Activated naive CD8-positive, alpha-beta T cell treated with anti-CD3 and anti-CD28 coated beads, Interleukin-2, amount 10 ng/mL, durations not matched to agents 7 days and 5 days (primary cell): ENCODE measurements at regions not wholly inside any gene's neighbourhood (a gene's known extent, or its start where the extent isn't known, plus 50 kb on each side); places are given as distances from the start of the nearest gene placed in this dataset.
"Not testable (repeated sequence)": the region's sequence is repeated elsewhere in the genome, so short reads cannot be mapped to it uniquely, and the experiment has no call there.

Experiments
- ATAC-seq: fragments of 150-1000 bp; cut with Tn5 transposase; one replicate; pipeline ENCODE4 v1.10.0; 2021; ENCODE audit warnings: low read depth, moderate library complexity
- POLR2A ChIA-PET: fragments of 350-600 bp; sonication (Branson Sonifier 250); formaldehyde crosslinking; loops from one replicate; lab custom pipeline; 2021; ENCODE audit warnings: antibody characterized with exemption; lab: Charles Lee
- DNase-seq: peaks from one replicate; pipeline ENCODE4 v3.0.0; 2021
- H3K27ac Mint-ChIP-seq: one replicate; pipeline ENCODE4 v1.8.0; 2022; ENCODE audit warnings: mild to moderate bottlenecking, mixed read lengths
- H3K27me3 Mint-ChIP-seq: one replicate; pipeline ENCODE4 v1.8.0; 2022; ENCODE audit warnings: mild to moderate bottlenecking, moderate library complexity, mixed read lengths
- H3K36me3 Mint-ChIP-seq: one replicate; pipeline ENCODE4 v1.8.0; 2021; ENCODE audit warnings: mild to moderate bottlenecking, mixed read lengths
- H3K4me1 Mint-ChIP-seq: one replicate; pipeline ENCODE4 v1.8.0; 2021; ENCODE audit warnings: mixed read lengths
- H3K4me3 Mint-ChIP-seq: one replicate; pipeline ENCODE4 v1.8.0; 2022; ENCODE audit warnings: mild to moderate bottlenecking, moderate library complexity, mixed read lengths
- H3K9me3 Mint-ChIP-seq: one replicate; pipeline ENCODE4 v1.8.0; 2021; ENCODE audit warnings: mixed read lengths

DNA sequence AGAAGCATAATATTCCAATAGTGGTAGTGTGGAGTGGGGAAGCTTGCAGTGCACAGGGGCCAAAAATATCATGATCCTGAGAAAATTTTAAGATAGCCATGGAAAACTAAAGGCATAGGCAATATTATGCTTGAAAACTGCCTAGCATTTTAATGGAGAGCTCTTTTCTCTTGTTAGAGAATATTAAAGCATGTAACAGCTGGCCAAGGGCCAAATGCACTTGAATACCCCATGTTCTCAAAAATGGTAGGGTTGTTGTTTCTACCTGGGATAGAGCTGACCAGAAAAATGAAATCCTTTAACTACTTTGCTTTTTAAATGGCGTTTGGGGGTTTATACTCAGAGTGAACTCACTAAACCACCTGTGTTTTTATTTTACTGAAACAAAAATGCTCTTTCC lies 739.6 kb upstream of the SLIT2 start:
- peaks cover 4% of the 10 kb centered on the region for H3K9me3 Mint-ChIP-seq
- H3K27me3 Mint-ChIP-seq = no peaks in the 10 kb centered on the region
- DNase-seq (no peak), ATAC-seq (no peak)
- H3K4me3 Mint-ChIP-seq = no peak overlapping the region
- no peak overlapping the region for H3K27ac Mint-ChIP-seq
- POLR2A ChIA-PET = no interaction called here
- no peaks in the 10 kb centered on the region for H3K36me3 Mint-ChIP-seq
- no peaks in the 10 kb centered on the region for H3K4me1 Mint-ChIP-seq

DNA sequence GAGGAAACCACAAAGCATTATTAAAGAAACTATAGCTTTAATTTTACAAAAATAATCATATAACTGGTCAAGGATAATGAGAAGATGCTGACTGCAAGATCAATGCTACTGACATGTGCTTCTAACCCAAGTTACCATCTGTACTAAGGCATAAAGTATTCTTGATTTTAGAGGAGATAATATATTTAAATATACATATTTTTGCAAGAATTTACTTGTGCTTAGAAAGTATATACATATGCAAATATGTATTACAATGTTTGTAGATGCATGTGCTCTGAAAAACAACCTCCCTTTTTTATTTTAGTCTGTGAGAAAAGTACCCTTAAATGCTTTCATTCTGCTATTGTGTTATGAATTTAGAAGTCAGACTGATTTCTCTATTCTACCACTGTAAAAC lies 740.7 kb upstream of the SLIT2 start:
- Mint-ChIP-seq H3K4me3 (no peak overlapping the region), H3K4me1 (no peaks in the 10 kb centered on the region), H3K27ac (no peak overlapping the region), H3K27me3 (no peaks in the 10 kb centered on the region), H3K9me3 (peaks cover 4% of the 10 kb centered on the region), H3K36me3 (no peaks in the 10 kb centered on the region)
- DNase-seq (no peak), ATAC-seq (no peak)
- POLR2A ChIA-PET = no interaction called here

DNA sequence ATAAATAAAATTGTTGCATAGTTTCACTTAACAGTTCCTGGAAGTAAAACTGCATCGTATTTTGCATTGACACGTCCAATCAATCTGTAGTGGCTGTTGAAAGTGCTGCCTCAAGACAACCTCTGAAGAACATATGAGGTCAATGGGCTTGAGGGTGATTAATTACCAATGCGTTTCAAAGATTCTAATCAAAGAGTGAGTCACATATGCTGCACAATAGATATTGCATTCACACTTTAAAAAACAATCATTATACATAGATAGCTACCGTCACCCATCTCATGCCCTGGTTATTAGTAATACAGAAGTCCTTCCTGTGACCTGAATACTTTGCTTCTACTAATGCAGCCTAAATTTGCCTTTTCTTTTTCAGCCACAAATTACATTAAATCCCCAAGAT lies 743.3 kb upstream of the SLIT2 start:
- POLR2A ChIA-PET = no interaction called here
- no peaks in the 10 kb centered on the region for H3K4me1 Mint-ChIP-seq
- peaks cover 7% of the 10 kb centered on the region for H3K9me3 Mint-ChIP-seq
- H3K27me3 Mint-ChIP-seq = no peaks in the 10 kb centered on the region
- no peak for ATAC-seq
- no peak overlapping the region for H3K4me3 Mint-ChIP-seq
- no peak overlapping the region for H3K27ac Mint-ChIP-seq
- no peaks in the 10 kb centered on the region for H3K36me3 Mint-ChIP-seq
- DNase-seq = no peak

DNA sequence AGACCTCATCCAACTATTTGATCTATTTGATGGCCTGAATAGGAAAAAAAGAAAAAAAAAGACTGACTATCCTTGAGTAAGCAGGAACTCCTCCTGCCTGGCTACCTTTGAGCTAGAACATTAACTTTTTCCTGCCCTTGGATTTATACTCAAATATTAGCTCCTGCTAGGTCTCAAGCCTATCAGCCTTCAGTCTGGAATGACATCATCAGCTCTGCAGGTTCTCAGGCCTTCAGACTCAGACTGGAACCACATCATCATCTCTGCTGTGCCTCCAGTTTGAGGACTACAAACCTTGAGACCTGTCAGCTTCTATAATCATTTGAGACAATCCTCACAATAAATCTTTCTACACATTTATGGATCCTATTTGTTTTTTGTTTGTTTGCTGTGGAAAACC lies 754.0 kb upstream of the SLIT2 start:
- peaks cover 1% of the 10 kb centered on the region for H3K9me3 Mint-ChIP-seq
- H3K4me1 Mint-ChIP-seq = no peaks in the 10 kb centered on the region
- H3K27ac Mint-ChIP-seq = no peak overlapping the region
- no peaks in the 10 kb centered on the region for H3K36me3 Mint-ChIP-seq
- DNase-seq = no peak
- H3K27me3 Mint-ChIP-seq = no peaks in the 10 kb centered on the region
- no peak for ATAC-seq
- H3K4me3 Mint-ChIP-seq = no peak overlapping the region
- POLR2A ChIA-PET = no interaction called here

DNA sequence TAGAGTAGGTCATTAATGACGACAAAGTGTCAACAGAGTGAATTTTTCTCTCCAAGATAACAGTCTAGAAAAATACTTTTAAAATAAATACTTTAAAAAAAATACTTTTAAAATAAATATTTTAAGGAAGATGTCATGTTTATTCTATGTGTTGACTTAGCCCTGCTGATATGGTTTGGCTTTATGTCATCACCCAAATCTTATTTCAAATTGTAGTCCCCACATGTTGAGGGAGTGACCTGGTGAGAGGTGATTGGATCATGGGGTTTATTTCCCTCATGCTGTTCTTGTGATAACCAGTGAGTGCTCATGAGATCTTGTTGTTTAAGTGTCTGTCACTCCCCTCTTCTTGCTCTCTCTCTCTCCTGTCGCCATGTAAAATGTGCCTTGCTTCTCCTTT lies 754.9 kb upstream of the SLIT2 start:
- Mint-ChIP-seq H3K36me3 (no peaks in the 10 kb centered on the region), H3K27me3 (no peaks in the 10 kb centered on the region), H3K4me1 (no peaks in the 10 kb centered on the region), H3K9me3 (peaks cover 1% of the 10 kb centered on the region), H3K4me3 (no peak overlapping the region), H3K27ac (no peak overlapping the region)
- DNase-seq = no peak
- no peak for ATAC-seq
- POLR2A ChIA-PET = no interaction called here

DNA sequence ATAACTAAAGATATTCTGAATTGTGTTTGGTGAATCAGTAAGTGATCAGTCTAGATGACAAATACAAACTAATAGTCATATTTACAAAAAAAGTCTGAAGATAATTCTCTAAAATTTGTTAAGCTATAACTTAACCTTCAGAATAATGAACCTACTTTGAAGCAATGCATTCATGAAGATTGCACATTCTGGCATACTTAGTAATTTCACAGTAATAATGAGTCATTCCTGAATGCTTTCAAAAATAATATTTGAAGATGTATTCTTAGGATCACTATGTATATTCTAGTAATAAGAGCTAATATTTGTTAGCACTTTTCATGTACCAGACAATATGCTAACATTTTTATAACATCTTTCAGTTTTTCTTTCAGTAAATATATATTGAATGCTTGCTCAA lies 756.7 kb upstream of the SLIT2 start:
- DNase-seq (no peak), ATAC-seq (no peak)
- Mint-ChIP-seq H3K4me3 (no peak overlapping the region), H3K27me3 (no peaks in the 10 kb centered on the region), H3K4me1 (no peaks in the 10 kb centered on the region), H3K36me3 (no peaks in the 10 kb centered on the region), H3K27ac (no peak overlapping the region), H3K9me3 (peaks cover 1% of the 10 kb centered on the region)
- POLR2A ChIA-PET = no interaction called here

DNA sequence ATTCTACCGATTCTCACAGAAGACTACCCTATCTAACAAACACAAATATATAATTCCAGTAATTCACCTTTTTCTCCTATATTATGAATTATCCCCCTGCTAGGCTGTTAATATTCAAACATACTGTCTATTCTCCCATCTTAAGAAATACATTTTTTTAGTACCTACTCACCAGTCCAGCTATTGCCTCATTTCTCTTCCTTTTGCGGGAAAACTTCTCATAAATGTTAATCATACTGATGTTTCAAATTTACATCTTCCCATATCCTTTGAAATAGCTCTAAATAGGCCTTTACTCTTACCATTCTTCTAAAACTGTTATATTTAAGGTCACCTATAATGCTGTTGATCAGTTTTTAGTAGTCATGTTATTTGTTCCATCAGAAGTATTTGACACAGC lies 759.1 kb upstream of the SLIT2 start:
- POLR2A ChIA-PET = no interaction called here
- peaks cover 1% of the 10 kb centered on the region for H3K9me3 Mint-ChIP-seq
- no peaks in the 10 kb centered on the region for H3K27me3 Mint-ChIP-seq
- H3K4me1 Mint-ChIP-seq = no peaks in the 10 kb centered on the region
- no peak for ATAC-seq
- no peak for DNase-seq
- no peak overlapping the region for H3K27ac Mint-ChIP-seq
- no peaks in the 10 kb centered on the region for H3K36me3 Mint-ChIP-seq
- H3K4me3 Mint-ChIP-seq = no peak overlapping the region

DNA sequence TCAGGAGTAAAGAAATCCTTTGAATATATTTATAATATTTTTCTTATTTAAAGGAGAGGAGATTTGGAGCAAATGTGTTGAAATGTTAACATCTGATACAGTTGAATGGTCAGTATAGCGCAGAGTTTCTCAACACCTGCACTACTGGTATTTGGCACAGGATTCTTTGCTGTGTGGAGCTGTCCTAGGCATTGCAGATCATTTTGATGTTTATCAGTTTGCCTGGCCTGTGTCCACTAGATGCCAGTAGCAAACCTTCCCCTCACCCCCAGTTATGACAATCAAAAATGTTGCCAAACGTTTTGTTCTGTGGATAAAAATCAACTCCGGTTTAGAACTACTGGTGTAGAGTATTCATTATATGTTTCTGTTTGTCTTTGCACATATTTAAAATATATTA lies 765.3 kb upstream of the SLIT2 start:
- POLR2A ChIA-PET = no interaction called here
- Mint-ChIP-seq H3K4me3 (no peak overlapping the region), H3K36me3 (no peaks in the 10 kb centered on the region), H3K27me3 (no peaks in the 10 kb centered on the region), H3K4me1 (no peaks in the 10 kb centered on the region), H3K27ac (no peak overlapping the region), H3K9me3 (no peaks in the 10 kb centered on the region)
- DNase-seq (no peak), ATAC-seq (no peak)

DNA sequence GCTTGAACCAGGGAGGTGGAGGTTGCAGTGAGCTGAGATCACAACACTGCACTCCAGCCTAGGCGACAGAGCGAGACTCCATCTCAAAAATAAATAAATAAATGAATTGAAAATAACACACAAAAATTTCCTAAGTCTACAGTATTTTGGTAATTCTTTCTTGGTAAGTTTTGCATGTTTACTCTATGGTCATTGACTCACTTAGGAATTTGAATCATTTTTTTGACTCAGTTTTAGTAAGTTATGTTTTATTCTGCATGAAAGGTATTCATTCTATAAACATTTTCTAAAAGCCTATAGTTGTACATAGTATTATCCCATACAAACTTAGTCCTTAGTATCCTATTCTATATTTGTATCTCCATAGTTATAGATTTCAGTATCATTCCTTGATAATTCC lies 772.9 kb upstream of the SLIT2 start:
- H3K27me3 Mint-ChIP-seq = no peaks in the 10 kb centered on the region
- H3K27ac Mint-ChIP-seq = no peak overlapping the region
- H3K4me1 Mint-ChIP-seq = no peaks in the 10 kb centered on the region
- no peaks in the 10 kb centered on the region for H3K36me3 Mint-ChIP-seq
- ATAC-seq = no peak
- DNase-seq = no peak
- POLR2A ChIA-PET = no interaction called here
- H3K9me3 Mint-ChIP-seq = no peaks in the 10 kb centered on the region
- H3K4me3 Mint-ChIP-seq = no peak overlapping the region

DNA sequence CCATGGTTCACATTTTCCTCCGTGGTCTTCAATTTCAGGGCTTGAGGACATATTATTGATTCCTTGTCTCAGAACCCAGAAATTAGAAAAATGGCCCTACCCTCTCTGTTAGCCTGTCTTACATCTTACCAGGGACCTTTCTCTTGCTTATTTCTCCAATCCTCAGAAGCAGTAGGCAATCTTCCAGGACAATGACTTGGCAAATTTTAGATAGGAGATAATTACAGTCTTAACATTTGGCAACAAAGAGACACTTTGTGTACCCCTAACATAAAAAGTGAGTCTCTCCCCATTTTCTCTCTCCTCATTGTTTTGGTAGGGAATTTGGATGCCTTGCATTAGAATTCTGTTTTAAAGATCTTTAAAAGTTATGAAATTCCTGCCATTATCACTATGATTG lies 778.1 kb upstream of the SLIT2 start:
- H3K4me3 Mint-ChIP-seq = no peak overlapping the region
- H3K27ac Mint-ChIP-seq = no peak overlapping the region
- no peak for ATAC-seq
- POLR2A ChIA-PET = no interaction called here
- no peak for DNase-seq
- H3K9me3 Mint-ChIP-seq = peaks cover 8% of the 10 kb centered on the region
- H3K4me1 Mint-ChIP-seq = no peaks in the 10 kb centered on the region
- no peaks in the 10 kb centered on the region for H3K27me3 Mint-ChIP-seq
- H3K36me3 Mint-ChIP-seq = no peaks in the 10 kb centered on the region

DNA sequence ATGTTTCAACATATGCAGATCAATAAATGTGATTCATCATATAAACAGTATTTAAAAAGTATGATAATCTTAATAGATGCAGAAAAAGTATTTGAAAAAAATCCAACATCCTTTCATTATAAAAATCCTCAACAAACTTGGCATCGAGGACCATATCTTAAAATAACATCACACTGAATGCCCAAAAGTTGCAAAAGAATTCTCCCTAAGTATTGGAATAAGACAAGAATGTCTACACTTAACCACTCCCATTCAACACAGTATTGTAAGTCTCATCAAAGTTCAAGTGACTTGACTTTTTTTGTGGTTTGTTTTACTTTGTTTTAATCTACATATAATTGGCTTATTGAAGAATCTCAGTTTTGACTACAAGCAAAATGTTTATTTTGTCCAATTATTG lies 779.0 kb upstream of the SLIT2 start:
- H3K9me3 Mint-ChIP-seq = peaks cover 8% of the 10 kb centered on the region
- ATAC-seq (no peak), DNase-seq (no peak)
- POLR2A ChIA-PET = no interaction called here
- H3K4me1 Mint-ChIP-seq = no peaks in the 10 kb centered on the region
- no peaks in the 10 kb centered on the region for H3K36me3 Mint-ChIP-seq
- H3K27me3 Mint-ChIP-seq = no peaks in the 10 kb centered on the region
- H3K27ac Mint-ChIP-seq = no peak overlapping the region
- no peak overlapping the region for H3K4me3 Mint-ChIP-seq

DNA sequence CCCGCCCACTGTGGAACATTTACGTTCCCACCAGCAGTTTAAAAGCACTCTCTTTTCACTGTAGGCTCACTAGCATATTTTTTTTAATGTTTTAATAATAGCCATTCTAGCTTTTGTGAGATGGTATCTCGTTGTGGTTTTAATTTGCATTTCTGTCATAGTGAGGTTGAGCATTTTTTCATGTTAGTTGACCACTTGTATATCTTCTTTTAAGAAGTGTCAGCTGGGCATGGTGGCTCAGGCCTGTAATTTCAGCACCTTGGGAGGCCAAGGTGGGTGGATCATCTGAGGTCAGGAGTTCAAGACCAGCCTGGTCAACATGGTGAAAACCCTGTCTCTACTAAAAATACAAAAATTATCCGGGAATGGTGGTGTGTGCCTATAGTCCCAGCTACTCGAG lies 781.7 kb upstream of the SLIT2 start:
- H3K9me3 Mint-ChIP-seq = peaks cover 10% of the 10 kb centered on the region
- H3K27me3 Mint-ChIP-seq, H3K4me3 Mint-ChIP-seq, H3K36me3 Mint-ChIP-seq, ATAC-seq, DNase-seq, H3K27ac Mint-ChIP-seq, H3K4me1 Mint-ChIP-seq, POLR2A ChIA-PET: not testable (repeated sequence)

DNA sequence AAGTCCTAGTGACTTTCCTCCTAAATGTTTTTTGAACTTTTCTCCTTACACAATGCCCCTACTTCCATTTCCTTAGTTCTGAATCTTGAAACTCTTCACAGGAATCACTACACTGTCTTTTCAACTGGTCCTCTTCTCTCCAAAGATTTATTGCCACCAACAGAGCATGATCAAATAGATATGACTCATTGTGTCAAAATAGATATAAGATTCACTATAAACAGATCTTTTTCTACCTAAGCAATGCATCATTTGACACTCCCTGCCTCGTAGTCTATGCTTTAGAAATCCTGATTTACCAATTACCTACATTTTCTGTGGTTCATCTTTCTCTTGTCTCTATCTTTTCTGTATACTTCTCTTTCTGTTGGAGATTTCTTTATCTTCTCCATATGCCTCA lies 789.6 kb upstream of the SLIT2 start:
- Mint-ChIP-seq H3K27ac (no peak overlapping the region), H3K36me3 (no peaks in the 10 kb centered on the region), H3K4me1 (no peaks in the 10 kb centered on the region), H3K9me3 (peaks cover 2% of the 10 kb centered on the region), H3K4me3 (no peak overlapping the region), H3K27me3 (no peaks in the 10 kb centered on the region)
- POLR2A ChIA-PET = no interaction called here
- DNase-seq (no peak), ATAC-seq (no peak)

DNA sequence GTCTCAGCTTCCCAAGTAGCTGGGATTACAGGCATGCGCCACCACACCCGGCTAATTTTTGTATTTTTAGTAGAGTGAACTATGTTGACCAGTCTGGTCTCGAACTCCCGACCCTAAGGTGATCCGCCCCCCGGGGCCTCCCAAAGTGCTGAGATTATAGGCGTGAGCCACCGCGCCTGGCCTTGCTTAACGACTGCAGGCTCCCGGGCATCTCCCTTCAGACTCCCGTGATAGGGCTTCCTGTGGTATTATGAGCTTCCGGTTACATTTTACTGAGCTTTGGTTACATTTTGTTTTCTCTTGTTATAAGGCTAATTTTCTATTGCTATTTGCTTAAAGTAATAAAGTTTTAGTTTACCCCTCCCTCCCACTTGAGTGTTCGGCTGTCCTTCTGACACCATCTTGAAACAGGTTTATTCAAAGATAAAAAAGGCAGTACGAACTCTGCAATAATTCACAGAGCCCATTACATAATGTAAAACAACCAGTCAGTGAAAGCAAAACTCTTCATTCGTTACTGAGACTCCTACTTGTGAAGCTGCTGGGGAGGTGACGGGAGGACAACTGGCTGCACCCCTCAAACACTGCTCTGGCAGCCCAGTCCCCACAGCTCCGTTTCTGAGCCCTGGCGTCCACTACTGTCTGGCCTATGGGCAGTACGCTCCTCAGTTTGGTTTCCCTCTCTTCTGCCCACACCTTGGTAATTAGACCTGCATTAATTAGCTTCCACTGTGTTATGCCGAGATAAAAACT lies 795.7 kb upstream of the SLIT2 start:
- DNase-seq = no peak
- POLR2A ChIA-PET = no interaction called here
- no peak overlapping the region for H3K27ac Mint-ChIP-seq
- no peaks in the 10 kb centered on the region for H3K27me3 Mint-ChIP-seq
- H3K4me3 Mint-ChIP-seq = no peak overlapping the region
- no peaks in the 10 kb centered on the region for H3K36me3 Mint-ChIP-seq
- no peak for ATAC-seq
- no peaks in the 10 kb centered on the region for H3K4me1 Mint-ChIP-seq
- H3K9me3 Mint-ChIP-seq = peaks cover 9% of the 10 kb centered on the region

DNA sequence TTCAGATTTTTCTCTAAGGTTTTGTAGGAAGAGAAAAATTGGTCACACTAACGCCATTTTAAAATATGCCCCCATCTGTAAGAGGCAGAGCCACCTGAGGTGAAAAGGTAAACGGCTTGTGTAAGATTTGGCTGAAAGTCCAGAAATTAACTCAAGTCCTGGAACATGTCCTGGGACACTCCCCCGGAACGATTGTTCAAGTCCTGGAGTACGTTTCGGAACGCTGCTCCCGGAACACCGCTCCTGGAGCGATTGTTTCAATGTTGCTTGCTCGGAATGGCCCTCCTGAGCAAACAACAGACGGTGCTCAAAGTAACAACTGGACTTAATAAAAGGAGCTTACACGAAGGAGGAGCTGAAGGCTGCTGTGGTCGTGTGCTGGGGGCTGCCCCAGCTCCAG lies 796.5 kb upstream of the SLIT2 start:
- Mint-ChIP-seq H3K27me3 (no peaks in the 10 kb centered on the region), H3K4me1 (no peaks in the 10 kb centered on the region), H3K36me3 (no peaks in the 10 kb centered on the region), H3K9me3 (peaks cover 10% of the 10 kb centered on the region), H3K27ac (no peak overlapping the region), H3K4me3 (no peak overlapping the region)
- DNase-seq (no peak), ATAC-seq (no peak)
- POLR2A ChIA-PET = no interaction called here
